WERI-Rb-1 (cell line): ENCODE measurements at regions not wholly inside any gene's neighbourhood (a gene's known extent, or its start where the extent isn't known, plus 50 kb on each side); places are given as distances from the start of the nearest gene placed in this dataset.

ENCODE experiments used
- DNase-seq: peaks from one replicate; pipeline ENCODE4 v3.0.0-alpha.2; 2020
- H3K27ac ChIP-seq: fragments of 250-450 bp; sonication (Bioruptor Pico); 2 replicates; pipeline ENCODE4 v1.5.1; 2020; ENCODE audit warnings: mild to moderate bottlenecking, moderate library complexity
- H3K27me3 ChIP-seq: fragments of 250-450 bp; sonication (Bioruptor Pico); 2 replicates; pipeline ENCODE4 v1.5.1; 2021; ENCODE audit warnings: mild to moderate bottlenecking, low read depth, moderate library complexity; ENCODE audit not compliant: insufficient read depth, severe bottlenecking
- H3K36me3 ChIP-seq: fragments of 250-450 bp; sonication (Bioruptor Pico); 2 replicates; pipeline ENCODE4 v1.5.1; 2020; ENCODE audit warnings: mild to moderate bottlenecking, moderate library complexity
- H3K4me3 ChIP-seq: 2 replicates; pipeline ENCODE4 v1.5.1; 2011; ENCODE audit warnings: low read depth, mild to moderate bottlenecking, control low read depth, low read length
- H3K9me3 ChIP-seq: fragments of 250-450 bp; sonication (Bioruptor Pico); 2 replicates; pipeline ENCODE4 v1.5.1; 2021; ENCODE audit warnings: mild to moderate bottlenecking, moderate library complexity; ENCODE audit not compliant: severe bottlenecking
- TF ChIP-seq, protein P1 (sequence below): IDR thresholded peaks from 2 replicates; pipeline ENCODE4 v1.5.1; 2011; ENCODE audit warnings: low read depth, mild to moderate bottlenecking, control low read depth, inconsistent platforms, low read length

- TF ChIP-seq, protein P1, sequence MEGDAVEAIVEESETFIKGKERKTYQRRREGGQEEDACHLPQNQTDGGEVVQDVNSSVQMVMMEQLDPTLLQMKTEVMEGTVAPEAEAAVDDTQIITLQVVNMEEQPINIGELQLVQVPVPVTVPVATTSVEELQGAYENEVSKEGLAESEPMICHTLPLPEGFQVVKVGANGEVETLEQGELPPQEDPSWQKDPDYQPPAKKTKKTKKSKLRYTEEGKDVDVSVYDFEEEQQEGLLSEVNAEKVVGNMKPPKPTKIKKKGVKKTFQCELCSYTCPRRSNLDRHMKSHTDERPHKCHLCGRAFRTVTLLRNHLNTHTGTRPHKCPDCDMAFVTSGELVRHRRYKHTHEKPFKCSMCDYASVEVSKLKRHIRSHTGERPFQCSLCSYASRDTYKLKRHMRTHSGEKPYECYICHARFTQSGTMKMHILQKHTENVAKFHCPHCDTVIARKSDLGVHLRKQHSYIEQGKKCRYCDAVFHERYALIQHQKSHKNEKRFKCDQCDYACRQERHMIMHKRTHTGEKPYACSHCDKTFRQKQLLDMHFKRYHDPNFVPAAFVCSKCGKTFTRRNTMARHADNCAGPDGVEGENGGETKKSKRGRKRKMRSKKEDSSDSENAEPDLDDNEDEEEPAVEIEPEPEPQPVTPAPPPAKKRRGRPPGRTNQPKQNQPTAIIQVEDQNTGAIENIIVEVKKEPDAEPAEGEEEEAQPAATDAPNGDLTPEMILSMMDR, result no peak
- no peaks in the 10 kb centered on the region for H3K36me3 ChIP-seq
- H3K4me3 ChIP-seq, result no peak overlapping the region
- H3K27ac ChIP-seq, result no peak overlapping the region
- no peak for DNase-seq
- H3K27me3 ChIP-seq, result no peaks in the 10 kb centered on the region
- H3K9me3 ChIP-seq, result no peaks in the 10 kb centered on the region
Measured at GRCh38 chr7:155147172-155147571, 77.0 kb downstream of the HTR5A start.

GRCh38 chr7:155147624-155148023 is 77.5 kb downstream of the HTR5A start:
- no peaks in the 10 kb centered on the region for H3K27me3 ChIP-seq
- H3K9me3 ChIP-seq, result no peaks in the 10 kb centered on the region
- H3K4me3 ChIP-seq, result no peak overlapping the region
- TF ChIP-seq, protein P1, result no peak
- H3K27ac ChIP-seq, result no peak overlapping the region
- no peak for DNase-seq
- H3K36me3 ChIP-seq, result no peaks in the 10 kb centered on the region

DNA sequence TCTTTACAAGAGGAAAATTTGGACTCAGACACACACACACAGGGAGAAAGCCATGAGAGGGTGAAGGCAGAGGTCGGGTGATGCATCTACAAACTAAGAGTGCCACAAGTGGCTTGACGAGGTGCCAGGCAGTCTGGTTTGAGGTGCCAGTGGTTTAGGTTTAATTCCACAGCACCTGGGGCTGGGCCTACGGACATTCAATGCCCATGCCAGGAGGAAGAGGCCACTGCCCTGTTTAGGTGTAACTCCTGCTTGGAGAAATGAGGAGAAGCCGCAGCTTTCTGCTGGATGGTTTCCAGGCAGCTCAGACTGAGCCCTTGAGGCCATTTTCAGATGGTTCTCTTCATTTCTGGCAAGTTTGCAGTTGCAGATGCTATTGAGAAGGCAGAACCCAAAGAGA is 83.6 kb downstream of the HTR5A start:
- no peaks in the 10 kb centered on the region for H3K27me3 ChIP-seq
- DNase-seq, result no peak
- H3K9me3 ChIP-seq, result peaks cover 10% of the 10 kb centered on the region
- TF ChIP-seq, protein P1, result no peak
- no peaks in the 10 kb centered on the region for H3K36me3 ChIP-seq
- H3K27ac ChIP-seq, result no peak overlapping the region
- H3K4me3 ChIP-seq, result no peak overlapping the region

DNA sequence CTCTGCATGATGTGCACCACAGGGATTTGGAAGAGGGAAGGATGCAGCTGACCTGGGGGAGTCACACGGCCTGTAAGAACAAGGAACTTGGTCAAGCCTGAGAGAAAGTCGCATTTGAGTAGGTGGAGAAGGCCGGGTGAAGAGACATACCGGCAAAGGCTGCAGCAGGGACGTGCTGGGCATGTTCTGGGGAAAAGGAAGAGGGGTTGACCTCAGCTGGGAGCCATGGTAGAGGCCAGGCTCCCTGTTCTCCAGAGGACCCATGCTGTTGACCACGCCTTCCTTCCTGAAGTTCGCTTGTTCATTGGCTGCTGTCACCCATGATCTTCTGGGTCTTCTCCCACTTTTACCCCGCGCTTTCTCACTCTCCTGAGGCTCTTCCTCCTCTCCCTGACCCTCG is 84.5 kb downstream of the HTR5A start:
- TF ChIP-seq, protein P1, result no peak
- Histone ChIP-seq H3K27me3 (no peaks in the 10 kb centered on the region), H3K9me3 (peaks cover 12% of the 10 kb centered on the region), H3K4me3 (no peak overlapping the region), H3K27ac (no peak overlapping the region), H3K36me3 (no peaks in the 10 kb centered on the region)
- no peak for DNase-seq

GRCh38 chr7:155161690-155162089 is 91.6 kb downstream of the HTR5A start:
- Histone ChIP-seq H3K4me3 (no peak overlapping the region), H3K9me3 (peaks cover 15% of the 10 kb centered on the region), H3K27me3 (no peaks in the 10 kb centered on the region), H3K36me3 (no peaks in the 10 kb centered on the region), H3K27ac (no peak overlapping the region)
- TF ChIP-seq, protein P1, result no peak
- no peak for DNase-seq

DNA sequence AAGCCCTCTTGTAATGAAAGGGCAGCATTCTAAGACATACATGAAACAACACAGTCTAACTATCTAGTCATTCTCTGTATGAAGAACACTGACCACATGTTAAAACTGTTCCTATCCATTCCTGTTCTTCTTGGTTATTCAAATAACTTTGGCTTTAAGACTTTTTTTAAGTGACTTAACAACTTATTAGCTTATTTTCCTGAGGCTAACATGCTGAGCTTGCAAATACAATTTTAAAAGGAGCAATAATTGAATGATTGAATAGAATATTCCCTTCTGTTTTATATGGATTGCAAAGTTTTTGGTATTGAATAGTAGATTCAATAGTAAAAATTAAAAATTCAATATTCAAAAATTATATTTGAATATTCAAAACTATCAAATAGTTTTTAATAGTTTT is 92.3 kb downstream of the HTR5A start:
- H3K36me3 ChIP-seq, result no peaks in the 10 kb centered on the region
- H3K27me3 ChIP-seq, result no peaks in the 10 kb centered on the region
- H3K9me3 ChIP-seq, result peaks cover 15% of the 10 kb centered on the region
- TF ChIP-seq, protein P1, result no peak
- no peak overlapping the region for H3K27ac ChIP-seq
- H3K4me3 ChIP-seq, result no peak overlapping the region
- no peak for DNase-seq
